ENCODE measurements at regions not wholly inside any gene's neighbourhood (a gene's known extent, or its start where the extent isn't known, plus 50 kb on each side); places are given as distances from the start of the nearest gene placed in this dataset.

- H3K36me3 Mint-ChIP-seq (ENCODE audit: unreplicated experiment): no peaks in the 10 kb centered on the region
- H3K9me3 Mint-ChIP-seq (ENCODE audit: unreplicated experiment): no peaks in the 10 kb centered on the region
- no peak for DNase-seq
- no peak overlapping the region for H3K4me3 Mint-ChIP-seq (ENCODE audit: unreplicated experiment)
- no peaks in the 10 kb centered on the region for H3K4me1 Mint-ChIP-seq (ENCODE audit: low read depth, unreplicated experiment)
- H3K27ac Mint-ChIP-seq (ENCODE audit: unreplicated experiment): no peak overlapping the region
- no peaks in the 10 kb centered on the region for H3K27me3 Mint-ChIP-seq (ENCODE audit: unreplicated experiment)
- no peak for TF ChIP-seq CTCF (IDR thresholded peaks at IDR 0.05; ENCODE audit: partially characterized antibody, unreplicated experiment)
Measured at GRCh38 chr15:60191821-60192220, 187.7 kb downstream of the FOXB1 start.

GRCh38 chr15:60195611-60196010 is 191.5 kb downstream of the FOXB1 start:
- H3K4me3 Mint-ChIP-seq (ENCODE audit: unreplicated experiment): no peak overlapping the region
- no peak for TF ChIP-seq CTCF (IDR thresholded peaks at IDR 0.05; ENCODE audit: partially characterized antibody, unreplicated experiment)
- H3K4me1 Mint-ChIP-seq (ENCODE audit: low read depth, unreplicated experiment): no peaks in the 10 kb centered on the region
- H3K27ac Mint-ChIP-seq (ENCODE audit: unreplicated experiment): no peak overlapping the region
- H3K36me3 Mint-ChIP-seq (ENCODE audit: unreplicated experiment): no peaks in the 10 kb centered on the region
- H3K27me3 Mint-ChIP-seq (ENCODE audit: unreplicated experiment): no peaks in the 10 kb centered on the region
- no peak for DNase-seq
- H3K9me3 Mint-ChIP-seq (ENCODE audit: unreplicated experiment): no peaks in the 10 kb centered on the region

GRCh38 chr15:60204131-60204885 is 193.5 kb downstream of the ANXA2 start:
- no peak overlapping the region for H3K27ac Mint-ChIP-seq (ENCODE audit: unreplicated experiment)
- no peak overlapping the region for H3K4me3 Mint-ChIP-seq (ENCODE audit: unreplicated experiment)
- no peaks in the 10 kb centered on the region for H3K4me1 Mint-ChIP-seq (ENCODE audit: low read depth, unreplicated experiment)
- no peak for DNase-seq
- no peak for TF ChIP-seq CTCF (IDR thresholded peaks at IDR 0.05; ENCODE audit: partially characterized antibody, unreplicated experiment)
- no peaks in the 10 kb centered on the region for H3K9me3 Mint-ChIP-seq (ENCODE audit: unreplicated experiment)
- no peaks in the 10 kb centered on the region for H3K36me3 Mint-ChIP-seq (ENCODE audit: unreplicated experiment)
- H3K27me3 Mint-ChIP-seq (ENCODE audit: unreplicated experiment): peaks cover 2% of the 10 kb centered on the region

GRCh38 chr15:60208709-60209108 is 189.1 kb downstream of the ANXA2 start:
- H3K36me3 Mint-ChIP-seq (ENCODE audit: unreplicated experiment): no peaks in the 10 kb centered on the region
- H3K9me3 Mint-ChIP-seq (ENCODE audit: unreplicated experiment): no peaks in the 10 kb centered on the region
- no peak overlapping the region for H3K27ac Mint-ChIP-seq (ENCODE audit: unreplicated experiment)
- H3K4me3 Mint-ChIP-seq (ENCODE audit: unreplicated experiment): no peak overlapping the region
- no peak for DNase-seq
- no peaks in the 10 kb centered on the region for H3K27me3 Mint-ChIP-seq (ENCODE audit: unreplicated experiment)
- H3K4me1 Mint-ChIP-seq (ENCODE audit: low read depth, unreplicated experiment): no peaks in the 10 kb centered on the region
- no peak for TF ChIP-seq CTCF (IDR thresholded peaks at IDR 0.05; ENCODE audit: partially characterized antibody, unreplicated experiment)

GRCh38 chr15:60212536-60212935 is 185.2 kb downstream of the ANXA2 start:
- no peak for TF ChIP-seq CTCF (IDR thresholded peaks at IDR 0.05; ENCODE audit: partially characterized antibody, unreplicated experiment)
- no peaks in the 10 kb centered on the region for H3K27me3 Mint-ChIP-seq (ENCODE audit: unreplicated experiment)
- no peaks in the 10 kb centered on the region for H3K36me3 Mint-ChIP-seq (ENCODE audit: unreplicated experiment)
- no peak overlapping the region for H3K4me3 Mint-ChIP-seq (ENCODE audit: unreplicated experiment)
- H3K4me1 Mint-ChIP-seq (ENCODE audit: low read depth, unreplicated experiment): no peaks in the 10 kb centered on the region
- H3K27ac Mint-ChIP-seq (ENCODE audit: unreplicated experiment): no peak overlapping the region
- no peak for DNase-seq
- H3K9me3 Mint-ChIP-seq (ENCODE audit: unreplicated experiment): no peaks in the 10 kb centered on the region

All from glutamatergic neuron (in vitro differentiated cells).